ENCODE measurements at regions not wholly inside any gene's neighbourhood (a gene's known extent, or its start where the extent isn't known, plus 50 kb on each side); places are given as distances from the start of the nearest gene placed in this dataset.
A peak's percentile ranks its signal among the peaks of the same experiment; 100 is the strongest.

- TF ChIP-seq CTCF (IDR thresholded peaks at IDR 0.05; ENCODE audit: insufficient read depth, low read depth, low read length, missing control alignments): no peak
- no peak for DNase-seq (ENCODE audit: low read depth)
- H3K4me3 ChIP-seq (ENCODE audit: low read depth, low read length): no peak overlapping the region
These were observed 234.6 kb upstream of the MON1B start for GRCh38 chr16:76956394-76956793.

GRCh38 chr16:76956841-76957240 is 234.1 kb upstream of the MON1B start:
- TF ChIP-seq CTCF (IDR thresholded peaks at IDR 0.05; ENCODE audit: insufficient read depth, low read depth, low read length, missing control alignments): no peak
- DNase-seq (ENCODE audit: low read depth): no peak
- no peak overlapping the region for H3K4me3 ChIP-seq (ENCODE audit: low read depth, low read length)

- H3K4me3 ChIP-seq (ENCODE audit: low read depth, low read length): no peak overlapping the region
- no peak for TF ChIP-seq CTCF (IDR thresholded peaks at IDR 0.05; ENCODE audit: insufficient read depth, low read depth, low read length, missing control alignments)
- no peak for DNase-seq (ENCODE audit: low read depth)
These were observed 231.8 kb upstream of the MON1B start for GRCh38 chr16:76959166-76959565.

GRCh38 chr16:76963614-76964315 is 227.2 kb upstream of the MON1B start:
- TF ChIP-seq CTCF (IDR thresholded peaks at IDR 0.05; ENCODE audit: insufficient read depth, low read depth, low read length, missing control alignments): no peak
- H3K4me3 ChIP-seq (ENCODE audit: low read depth, low read length): no peak overlapping the region
- DNase-seq (ENCODE audit: low read depth): peak; percentile 30

- H3K4me3 ChIP-seq (ENCODE audit: low read depth, low read length): no peak overlapping the region
- no peak for DNase-seq (ENCODE audit: low read depth)
- no peak for TF ChIP-seq CTCF (IDR thresholded peaks at IDR 0.05; ENCODE audit: insufficient read depth, low read depth, low read length, missing control alignments)
These were observed 226.4 kb upstream of the MON1B start for GRCh38 chr16:76964464-76965154.

GRCh38 chr16:76970087-76970744 is 220.8 kb upstream of the MON1B start:
- no peak overlapping the region for H3K4me3 ChIP-seq (ENCODE audit: low read depth, low read length)
- DNase-seq (ENCODE audit: low read depth): no peak
- no peak for TF ChIP-seq CTCF (IDR thresholded peaks at IDR 0.05; ENCODE audit: insufficient read depth, low read depth, low read length, missing control alignments)
